ELF-1 (cell line): ENCODE measurements at regions not wholly inside any gene's neighbourhood (a gene's known extent, or its start where the extent isn't known, plus 50 kb on each side); places are given as distances from the start of the nearest gene placed in this dataset.
"Not testable (repeated sequence)": the region's sequence is repeated elsewhere in the genome, so short reads cannot be mapped to it uniquely, and the experiment has no call there.

ENCODE experiments used
- DNase-seq: peaks from one replicate; pipeline ENCODE4 v3.0.0-alpha.2; 2016; ENCODE audit warnings: low read depth, low spot score

DNA sequence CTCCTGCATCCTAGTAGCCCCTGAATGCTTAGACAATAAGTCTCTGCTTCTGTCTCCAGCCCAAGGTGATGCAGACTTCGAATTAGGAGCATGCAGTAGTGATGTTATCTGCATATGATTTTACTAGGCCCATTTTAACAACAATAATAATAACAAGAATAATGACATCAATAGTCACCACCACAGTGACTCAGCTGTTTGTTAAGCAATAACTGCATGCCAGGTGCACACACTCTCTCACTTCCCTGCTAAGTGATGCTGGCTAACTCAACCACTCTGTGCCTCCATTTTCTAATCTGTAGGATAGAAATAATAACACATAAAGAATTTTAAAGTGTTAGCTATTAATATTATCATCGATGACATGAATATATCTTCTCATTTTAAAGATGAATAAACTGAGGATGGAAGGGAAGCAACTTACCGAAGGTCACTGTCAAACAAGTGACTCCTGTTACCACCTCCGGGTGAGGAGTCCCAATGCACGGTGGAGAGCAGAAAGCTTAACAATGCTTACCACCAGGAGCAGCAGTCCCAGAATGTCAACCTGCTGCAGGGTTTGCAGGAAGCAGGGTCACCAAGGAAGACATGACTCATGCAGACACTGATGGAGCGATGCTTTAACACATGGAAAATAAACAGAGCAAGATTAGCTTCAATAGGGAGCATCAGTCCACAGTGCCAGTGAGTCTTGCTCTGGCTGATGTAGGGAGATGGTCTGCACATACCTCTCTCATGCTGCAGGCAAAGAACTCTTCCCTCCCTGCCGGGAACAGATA is 290.2 kb downstream of the SPATA17 start:
- no peak for DNase-seq

DNA sequence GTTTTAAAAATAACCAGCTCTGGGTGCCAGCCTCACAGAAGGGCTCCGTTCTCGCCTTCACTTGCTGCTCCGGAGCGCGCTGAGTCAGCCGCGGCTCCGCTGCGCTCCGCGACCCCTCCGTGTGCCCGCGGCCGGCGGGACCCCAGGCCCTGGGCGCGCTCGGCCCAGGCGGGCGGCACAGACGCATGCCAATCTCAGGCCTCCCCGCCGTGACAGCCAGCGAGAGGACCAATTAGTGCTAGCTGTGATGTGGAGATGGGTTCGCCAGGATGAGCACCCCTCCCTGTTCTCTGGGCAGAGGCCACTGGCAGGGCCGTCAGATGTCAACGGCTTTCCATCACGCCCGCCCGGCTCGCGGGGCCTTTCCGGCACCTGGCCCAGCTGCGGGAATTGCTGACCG is 293.8 kb downstream of the SPATA17 start:
- DNase-seq: peak; percentile 22

DNA sequence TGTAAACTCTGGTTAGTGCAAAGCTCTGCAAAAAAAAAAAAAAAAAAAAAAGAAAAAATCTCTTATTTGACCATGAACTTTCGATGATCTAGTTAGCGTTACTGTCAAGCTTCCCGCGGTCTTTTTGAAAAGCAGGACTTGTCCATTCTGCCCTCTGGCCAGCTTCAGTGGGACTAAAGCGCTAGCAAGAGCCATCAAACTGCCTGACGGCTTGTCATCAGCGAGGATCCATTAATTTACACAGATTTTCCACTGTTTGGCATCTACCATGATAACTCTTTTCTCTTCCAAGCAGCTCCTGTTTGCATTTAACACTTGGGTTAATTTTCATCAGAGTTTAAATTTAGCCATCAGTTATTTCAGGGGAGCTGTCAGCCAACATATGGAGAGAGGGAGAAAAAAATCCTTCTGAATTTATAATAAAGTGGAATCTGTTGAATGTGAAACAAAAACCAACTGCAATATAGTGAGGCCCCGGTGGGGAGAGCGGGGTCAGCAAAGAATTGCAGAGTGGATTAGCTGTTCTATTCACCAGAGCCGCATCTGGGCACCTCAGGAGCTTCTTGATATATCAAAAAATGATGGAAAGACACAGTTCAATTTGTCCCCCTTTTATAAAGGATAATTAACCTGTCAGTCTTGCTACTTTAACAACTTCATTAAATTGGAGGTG is 298.2 kb downstream of the SPATA17 start:
- DNase-seq: no peak

DNA sequence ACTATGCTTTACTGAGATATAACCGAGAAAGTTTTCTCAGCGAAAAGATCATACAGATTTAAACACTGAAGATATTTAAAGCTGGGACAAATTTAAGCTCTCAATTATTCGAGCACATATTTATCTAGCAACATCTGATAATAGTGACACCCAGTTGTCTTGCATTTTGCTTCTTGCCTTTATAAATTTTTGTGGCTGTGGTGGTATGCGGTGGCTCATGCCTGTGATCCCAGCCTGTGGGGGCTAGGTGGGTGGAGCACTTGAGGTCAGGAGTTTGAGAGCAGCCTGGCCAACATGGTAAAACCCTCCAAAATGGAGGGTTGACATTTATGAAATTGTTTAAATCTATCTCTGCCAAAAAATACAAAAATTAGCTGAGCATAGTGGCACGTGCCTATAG is 312.2 kb downstream of the SPATA17 start:
- no peak for DNase-seq

DNA sequence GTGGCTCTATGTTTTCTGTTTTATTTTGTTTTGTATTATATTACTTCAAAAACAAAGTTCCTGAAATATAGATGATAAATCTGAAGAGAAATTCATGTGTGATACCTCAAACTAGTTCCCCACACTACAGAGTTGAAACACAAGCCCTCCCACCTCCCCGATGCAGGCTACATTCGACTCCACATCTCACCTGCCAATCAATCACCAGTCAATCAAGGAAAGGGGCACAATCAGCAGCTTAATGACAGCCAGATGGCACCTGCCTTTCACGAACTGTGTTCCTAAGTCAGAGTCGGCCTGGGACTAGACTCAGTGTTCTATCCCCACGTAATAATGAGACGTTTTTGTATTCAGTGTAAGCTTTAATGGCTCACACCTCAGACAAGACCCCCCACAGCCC is 313.4 kb downstream of the SPATA17 start:
- no peak for DNase-seq

DNA sequence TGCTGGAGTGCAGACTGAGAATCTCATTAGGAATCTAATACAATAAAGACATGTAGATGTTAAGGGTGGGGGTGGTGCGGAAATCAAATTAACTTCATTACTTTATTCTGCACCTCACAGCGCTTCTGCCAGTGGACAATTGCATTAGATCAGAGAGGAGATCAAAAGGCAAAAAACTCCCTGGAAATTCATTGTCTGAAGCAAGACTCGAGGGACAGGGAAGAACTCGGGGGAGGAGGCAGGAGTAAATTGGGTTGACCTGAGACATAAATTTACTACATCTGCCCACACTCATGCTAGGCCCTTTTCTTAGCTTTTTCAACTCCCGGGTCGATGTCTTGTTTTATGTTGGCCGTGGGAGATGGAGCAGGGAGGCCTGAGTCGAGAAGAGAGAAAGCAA is 315.4 kb downstream of the SPATA17 start:
- DNase-seq: no peak

DNA sequence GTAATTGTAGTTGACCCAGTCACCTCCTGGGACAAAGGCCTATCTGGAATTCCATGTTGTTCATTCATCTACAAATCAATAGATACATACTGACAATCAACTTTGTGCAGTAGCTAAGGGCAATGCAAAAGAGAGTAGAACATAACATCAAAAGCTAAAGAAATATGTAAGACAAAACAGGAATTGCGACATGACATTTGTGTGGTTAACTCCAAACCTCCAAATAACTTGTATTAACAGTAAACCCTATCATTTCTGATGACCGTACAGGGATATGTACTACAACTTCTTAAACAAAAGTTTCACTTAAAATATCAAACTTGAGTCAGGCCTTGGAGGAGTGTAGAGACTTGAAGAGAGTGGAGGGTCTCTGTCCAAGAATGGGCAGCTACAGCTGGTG is 317.6 kb downstream of the SPATA17 start:
- no peak for DNase-seq

DNA sequence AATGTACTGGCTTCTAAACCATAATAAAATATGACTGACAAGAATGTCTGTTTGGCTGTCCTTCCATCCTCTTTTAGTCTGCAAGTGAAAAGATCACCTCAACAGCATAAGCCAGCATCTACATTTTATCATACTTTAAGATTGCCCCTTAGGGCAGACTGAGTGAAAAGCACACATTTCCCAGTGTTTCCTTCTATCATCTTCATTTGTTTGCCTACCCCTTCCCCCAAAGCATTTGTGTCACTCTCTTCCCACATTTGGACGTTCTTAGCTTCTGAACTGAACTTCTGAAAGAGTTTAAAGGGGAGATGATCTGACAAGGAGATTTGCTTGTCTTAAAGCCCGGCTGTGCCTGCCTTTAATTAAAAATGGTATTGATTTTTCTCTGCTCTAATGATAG is 322.2 kb downstream of the SPATA17 start:
- DNase-seq: no peak

DNA sequence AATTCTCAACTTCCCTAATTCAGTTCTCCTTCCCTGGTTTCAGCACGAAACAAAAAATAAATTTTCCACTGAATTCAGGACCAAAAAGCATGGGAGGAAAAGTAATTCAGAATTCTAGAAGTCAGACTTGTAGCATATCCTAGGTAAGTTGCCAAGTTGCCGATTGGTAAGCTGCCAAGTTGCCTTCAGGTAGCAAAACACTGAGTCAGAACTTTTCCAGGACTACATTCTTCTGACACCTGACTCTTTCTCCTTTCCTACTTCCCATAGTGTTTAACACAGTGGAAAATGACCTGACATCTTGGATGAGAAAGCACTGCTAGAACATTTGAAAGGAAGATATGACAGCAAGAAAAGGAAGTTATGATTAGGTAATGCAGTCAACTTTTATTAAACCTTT is 322.8 kb downstream of the SPATA17 start:
- DNase-seq: no peak

DNA sequence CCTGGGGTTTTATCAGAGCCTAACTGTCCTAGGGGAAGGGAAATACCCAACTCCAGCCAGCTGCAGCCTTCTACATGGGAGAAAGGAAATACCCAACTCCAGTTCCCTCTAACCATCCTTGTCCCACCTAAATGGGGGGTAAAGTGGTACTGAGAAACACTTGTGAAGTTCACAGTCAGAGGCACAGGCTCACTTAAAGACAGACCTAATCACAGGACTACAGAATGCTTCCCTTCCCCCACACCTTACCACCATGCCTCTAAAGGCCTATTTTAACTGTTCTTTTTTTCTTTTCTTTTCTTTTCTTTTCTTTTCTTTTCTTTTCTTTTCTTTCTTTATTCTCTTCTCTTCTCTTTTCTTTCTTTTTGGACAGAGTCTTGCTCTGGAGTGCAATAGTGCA is 324.6 kb downstream of the SPATA17 start:
- DNase-seq: no peak

DNA sequence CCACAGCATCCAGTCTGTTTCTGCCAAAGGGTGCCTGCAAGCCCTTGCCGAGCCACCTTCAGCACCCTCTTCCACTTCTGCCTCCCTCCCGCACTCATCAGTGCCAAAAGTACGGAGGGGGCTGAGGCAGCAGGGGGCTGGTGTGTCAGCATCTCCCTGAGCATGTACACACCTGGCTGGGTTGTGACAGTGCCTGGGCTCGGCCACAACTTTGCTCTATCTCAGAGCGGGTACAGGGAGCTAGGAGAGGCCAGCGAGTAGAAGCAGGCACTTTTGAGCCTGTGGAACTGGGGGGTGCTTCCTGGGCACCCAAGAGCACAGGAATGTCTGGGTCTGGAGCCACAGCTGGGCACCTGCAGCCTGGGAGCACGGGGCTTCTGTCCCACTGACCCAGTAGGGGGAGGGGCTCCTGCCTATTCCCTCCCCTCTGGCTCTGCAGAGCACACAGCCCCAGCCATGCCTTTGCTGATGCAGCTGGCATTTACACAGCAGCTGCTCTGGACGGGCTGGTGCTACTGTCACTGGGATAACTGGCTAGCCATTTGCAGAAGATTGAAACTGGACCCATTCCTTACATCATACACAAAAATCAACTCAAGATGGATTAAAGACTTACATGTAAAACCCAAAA is 319.8 kb upstream of the RRP15 start:
- no peak for DNase-seq

DNA sequence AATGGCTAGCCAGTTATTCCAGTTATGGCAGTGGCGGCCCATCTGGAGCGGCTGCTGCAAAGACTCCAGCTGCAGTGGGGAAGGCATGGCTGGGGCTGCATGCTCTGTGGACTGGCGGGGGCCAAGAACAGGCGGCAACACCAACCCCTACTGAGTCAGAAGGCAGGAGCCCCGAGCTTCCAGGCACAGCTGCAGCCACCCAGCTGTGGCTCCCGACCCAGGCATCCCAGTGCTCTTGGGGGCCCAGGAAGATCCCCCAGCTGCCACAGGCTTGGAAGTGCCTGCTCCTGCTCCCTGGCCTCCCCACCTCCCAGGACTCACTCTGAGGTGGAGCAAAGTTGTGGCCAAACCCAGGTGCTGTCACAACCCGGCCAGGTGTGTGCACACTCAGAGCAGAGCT is 317.0 kb upstream of the RRP15 start:
- DNase-seq: no peak

DNA sequence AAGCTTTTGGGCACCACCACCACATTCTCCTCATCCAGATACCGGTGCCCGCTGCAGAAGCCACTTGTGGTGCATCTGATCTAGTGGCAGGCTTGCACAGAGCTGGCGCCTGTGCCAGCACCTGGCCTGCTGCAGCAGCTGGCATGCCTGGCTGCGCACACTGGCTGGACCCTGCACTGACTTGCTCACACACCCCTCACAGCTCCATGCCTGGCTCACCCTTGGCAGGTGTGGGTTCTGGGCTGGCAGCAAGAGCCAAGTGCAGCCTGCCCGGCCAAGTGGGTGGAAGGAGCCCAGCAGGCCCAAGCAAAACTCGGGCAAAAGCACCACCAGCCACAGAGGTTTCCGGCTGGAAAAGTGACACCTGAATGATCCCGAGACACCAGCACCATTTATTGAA is 315.7 kb upstream of the RRP15 start:
- DNase-seq: no peak

DNA sequence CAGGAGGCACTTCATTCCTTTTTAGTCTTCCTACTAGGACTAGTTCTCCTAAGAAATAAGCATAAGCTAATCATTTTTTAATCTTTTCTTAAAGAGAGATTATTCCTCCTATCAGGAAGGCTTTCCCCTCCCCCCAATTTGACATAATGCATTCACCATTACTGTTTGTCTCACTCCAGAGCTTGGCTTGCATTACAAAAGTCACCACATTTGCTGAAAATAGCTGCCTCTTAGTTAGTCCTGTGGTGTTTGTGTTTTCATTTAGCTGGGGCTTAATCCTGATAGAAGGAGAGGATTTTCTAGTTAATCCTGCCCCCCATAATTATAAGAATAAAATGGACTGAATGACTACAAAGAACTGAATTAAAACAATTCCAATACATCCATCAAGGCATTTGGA is 307.1 kb upstream of the RRP15 start:
- no peak for DNase-seq

DNA sequence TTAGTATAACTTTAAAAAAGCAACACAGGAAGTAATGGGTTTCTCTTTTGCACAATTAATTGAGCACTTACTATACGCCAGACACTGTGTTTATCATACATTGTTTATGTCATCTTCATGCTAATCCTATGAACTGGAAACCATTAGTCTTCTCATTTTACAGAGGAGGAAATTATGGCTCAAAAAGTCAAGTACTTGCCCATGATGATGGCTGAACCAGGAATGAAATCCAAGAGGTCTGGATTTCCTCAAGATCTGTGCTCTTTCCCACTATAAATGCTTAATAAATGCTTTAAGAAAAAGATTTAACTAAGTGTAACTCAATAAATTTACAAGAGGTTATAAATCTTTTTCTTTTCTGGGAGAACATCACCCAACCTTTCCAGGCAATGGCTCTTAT is 303.7 kb upstream of the RRP15 start:
- DNase-seq: no peak

DNA sequence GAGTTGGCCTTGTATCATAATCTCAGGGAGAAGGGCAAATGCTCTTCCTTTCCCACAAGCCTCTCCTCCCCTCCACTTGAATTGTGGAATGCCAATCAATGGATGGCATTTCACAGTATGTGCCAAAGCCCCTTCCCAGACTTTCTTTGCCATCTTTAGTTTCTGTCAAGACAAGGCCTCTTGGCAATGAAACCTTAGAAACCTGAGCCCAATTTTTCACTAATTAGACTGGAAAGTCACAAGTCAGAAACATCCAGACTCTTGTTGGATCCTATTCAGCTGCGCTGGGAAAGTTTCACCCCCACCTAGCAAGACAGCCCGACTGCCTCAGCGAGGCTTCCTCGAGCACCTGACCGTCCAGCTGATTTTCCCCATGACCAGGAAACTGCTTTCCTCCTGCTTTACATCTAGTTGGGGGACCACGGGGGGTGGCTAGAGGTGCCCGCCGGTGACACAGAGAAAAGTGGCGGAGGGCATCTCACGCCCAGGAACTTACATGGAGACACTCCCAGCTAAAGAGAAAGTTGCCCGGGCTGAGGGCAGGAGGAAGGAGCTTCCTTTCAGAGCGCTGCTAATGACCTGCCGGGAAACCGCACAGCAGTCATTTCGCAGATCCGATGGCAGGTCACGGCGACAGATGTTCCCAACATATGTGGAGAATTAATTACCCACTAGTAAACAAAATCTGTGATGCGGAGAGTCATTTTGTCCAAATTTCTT is 302.6 kb upstream of the RRP15 start:
- no peak for DNase-seq

DNA sequence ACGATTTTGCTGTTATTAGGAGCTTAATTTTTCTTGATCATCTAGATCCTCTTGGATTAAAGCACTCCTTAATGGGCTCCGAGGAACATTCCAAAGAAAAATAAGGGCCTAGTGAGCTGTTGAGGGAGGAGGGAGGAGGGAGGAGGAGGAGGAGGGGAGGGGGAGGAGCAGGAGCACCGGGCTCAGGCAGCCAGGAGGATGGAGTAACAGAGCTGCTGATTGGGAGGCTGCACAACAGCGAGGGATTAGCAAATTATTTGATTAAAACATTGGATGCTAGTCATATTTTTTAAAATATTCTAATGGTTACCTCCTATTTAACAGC is 302.1 kb upstream of the RRP15 start:
- no peak for DNase-seq

DNA sequence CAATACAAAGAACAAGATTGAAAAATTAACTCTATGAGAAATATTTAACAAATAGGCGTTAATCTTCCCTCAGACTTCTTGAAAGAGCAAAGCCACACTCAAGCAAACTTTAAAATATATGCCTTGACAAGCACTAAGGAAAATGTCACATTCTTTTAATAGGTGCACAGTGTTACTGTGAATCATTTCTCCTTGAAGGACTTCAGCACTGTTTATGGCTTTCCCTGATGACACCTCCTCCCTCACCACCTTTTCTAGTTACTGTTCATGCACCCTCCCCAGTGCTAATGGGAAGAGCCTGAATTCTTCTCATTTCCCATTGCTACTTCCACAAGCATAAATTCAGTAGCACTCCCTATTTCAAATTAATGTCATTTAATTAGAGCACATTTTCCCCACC is 299.5 kb upstream of the RRP15 start:
- DNase-seq: no peak

DNA sequence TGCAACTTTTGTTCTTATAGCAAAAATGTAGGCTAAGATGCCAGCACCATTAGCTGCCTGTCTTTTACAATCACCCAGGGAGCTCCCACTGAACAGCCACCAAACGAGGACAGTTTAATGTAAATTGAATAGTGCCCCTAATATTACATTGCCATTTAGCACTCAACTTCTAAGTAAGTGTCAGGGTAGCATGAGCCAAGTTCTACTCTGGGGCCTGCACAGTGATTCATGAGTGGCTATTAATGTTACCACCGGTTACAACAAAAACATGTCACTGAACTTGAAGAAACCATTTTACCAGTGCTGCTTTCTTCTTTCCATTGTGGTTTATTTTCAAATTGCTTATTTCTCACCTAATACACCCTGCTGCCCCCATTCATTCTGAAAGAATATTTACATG is 295.6 kb upstream of the RRP15 start:
- DNase-seq: no peak

DNA sequence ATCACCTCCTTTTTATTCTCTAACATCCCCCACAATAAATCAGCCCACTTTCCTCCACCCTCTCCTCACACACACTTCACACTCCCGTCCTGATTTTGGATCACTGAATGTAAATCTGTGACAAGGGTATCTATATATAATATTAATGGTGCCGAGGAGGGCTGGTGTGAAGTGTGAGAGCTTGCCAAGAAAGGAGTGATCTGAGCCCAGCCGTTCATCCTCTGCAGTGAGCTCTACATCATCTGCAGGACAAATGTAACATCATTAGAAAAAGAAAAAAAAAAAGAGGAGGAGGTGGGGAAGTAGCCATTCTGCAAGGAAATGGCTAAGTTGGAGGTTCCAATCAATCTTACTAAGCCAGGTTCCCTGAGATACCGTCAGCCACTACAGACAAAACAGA is 291.7 kb upstream of the RRP15 start:
- no peak for DNase-seq

DNA sequence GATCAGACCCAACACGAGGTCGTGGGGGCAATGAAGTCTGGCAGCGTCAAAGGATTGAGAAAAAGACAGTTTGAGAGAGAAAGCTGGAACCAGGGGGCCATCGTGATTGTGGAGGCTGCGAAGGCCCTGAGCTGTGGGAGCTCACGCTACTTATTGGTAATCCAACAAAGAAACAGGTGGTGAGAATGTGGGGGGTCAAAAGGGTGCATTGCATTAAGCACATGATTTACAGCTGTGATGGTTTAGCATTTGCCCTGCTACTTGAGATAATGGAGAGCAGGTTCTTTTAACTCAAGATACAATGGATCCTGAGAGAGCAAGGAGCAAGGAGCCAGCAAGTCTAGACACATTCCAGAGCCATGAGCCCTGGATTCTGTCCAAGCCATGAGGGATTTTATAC is 276.8 kb upstream of the RRP15 start:
- DNase-seq: not testable (repeated sequence)

DNA sequence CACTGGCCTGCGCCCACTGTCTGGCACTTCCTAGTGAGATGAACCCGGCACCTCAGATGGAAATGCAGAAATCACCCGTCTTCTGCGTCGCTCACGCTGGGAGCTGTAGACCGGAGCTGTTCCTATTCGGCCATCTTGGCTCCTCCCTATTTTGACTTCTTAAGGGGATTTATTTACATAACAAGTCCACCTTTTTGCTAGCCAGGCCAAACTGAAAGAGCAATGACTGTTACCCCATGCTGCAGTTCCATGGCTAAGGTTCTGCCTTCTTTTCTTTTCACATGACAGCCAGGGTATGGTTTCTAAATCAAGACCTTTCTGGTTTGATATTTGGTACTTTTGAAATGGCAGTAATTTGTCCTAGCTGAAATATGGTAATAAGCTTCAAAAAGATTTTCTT is 270.0 kb upstream of the RRP15 start:
- peak; percentile 40 for DNase-seq
